DND-41 (cell line): ENCODE measurements at regions not wholly inside any gene's neighbourhood (a gene's known extent, or its start where the extent isn't known, plus 50 kb on each side); places are given as distances from the start of the nearest gene placed in this dataset.

Source experiments
- ATAC-seq: fragments of 200-7000 bp; cut with Tn5 transposase; 3 replicates; pipeline ENCODE4 v1.9.1; 2021; ENCODE audit warnings: low read depth; ENCODE audit not compliant: insufficient read depth
- DNase-seq: peaks from one replicate; pipeline ENCODE4 v3.0.0-alpha.2; 2020
- H2AFZ ChIP-seq: 2 replicates; pipeline ENCODE4 v1.6.0; 2012; ENCODE audit warnings: low read depth, low read length
- H3K27ac ChIP-seq: 2 replicates; pipeline ENCODE4 v1.5.1; 2012; ENCODE audit warnings: low read length, inconsistent platforms
- H3K27me3 ChIP-seq: fragments of 200-600 bp; sonication (generic); 2 replicates; pipeline ENCODE4 v1.6.0; 2012; ENCODE audit warnings: low read length, mild to moderate bottlenecking, inconsistent platforms; ENCODE audit not compliant: insufficient read depth, poor library complexity
- H3K36me3 ChIP-seq: 2 replicates; pipeline ENCODE4 v1.5.1; 2012; ENCODE audit warnings: low read length, inconsistent platforms; ENCODE audit not compliant: insufficient read depth
- H3K4me1 ChIP-seq: 2 replicates; pipeline ENCODE4 v1.5.1; 2012; ENCODE audit warnings: mild to moderate bottlenecking, low read length; ENCODE audit not compliant: insufficient read depth
- H3K4me2 ChIP-seq: 2 replicates; pipeline ENCODE4 v1.6.0; 2012; ENCODE audit warnings: mild to moderate bottlenecking, moderate library complexity, low read length, inconsistent platforms; ENCODE audit not compliant: insufficient read depth
- H3K4me3 ChIP-seq, 2 experiments: fragments of 200-600 bp in 1 of 2; shearing (Covaris generic) in 1 of 2; 2 replicates each; pipeline ENCODE4 v1.5.1; 2012 to 2016; ENCODE audit warnings: inconsistent platforms in 2 of 2, low read length in 2 of 2, mild to moderate bottlenecking in 2 of 2, low read depth in 1 of 2, moderate library complexity in 1 of 2
- H3K79me2 ChIP-seq: 2 replicates; pipeline ENCODE4 v1.6.0; 2012; ENCODE audit warnings: low read length, inconsistent platforms; ENCODE audit not compliant: insufficient read depth
- H3K9ac ChIP-seq: 2 replicates; pipeline ENCODE4 v1.6.0; 2012; ENCODE audit warnings: low read depth, mild to moderate bottlenecking, inconsistent platforms, low read length, moderate library complexity
- H3K9me3 ChIP-seq: 2 replicates; pipeline ENCODE4 v1.5.1; 2012; ENCODE audit warnings: low read length, moderate library complexity, mild to moderate bottlenecking, inconsistent platforms; ENCODE audit not compliant: insufficient read depth, severe bottlenecking
- H4K20me1 ChIP-seq: 2 replicates; pipeline ENCODE4 v1.6.0; 2012; ENCODE audit warnings: low read length; ENCODE audit not compliant: insufficient read depth
- CTCF ChIP-seq: IDR thresholded peaks from 2 replicates; pipeline ENCODE4 v1.5.1; 2012; ENCODE audit warnings: borderline replicate concordance, low read length, moderate library complexity, mild to moderate bottlenecking; ENCODE audit not compliant: poor library complexity, severe bottlenecking; ENCODE audit errors: extremely low read depth
- EZH2 ChIP-seq: IDR thresholded peaks from 3 replicates; pipeline ENCODE4 v1.6.1; 2012; ENCODE audit warnings: borderline replicate concordance, low read depth, mild to moderate bottlenecking, moderate library complexity, low read length, inconsistent platforms; ENCODE audit not compliant: severe bottlenecking

GRCh38 chr12:92503029-92503931 lies 199.5 kb upstream of the PLEKHG7 start:
- Histone ChIP-seq H3K36me3 (no peaks in the 10 kb centered on the region), H3K4me2 (no peak overlapping the region), H3K4me1 (peaks cover 31% of the 10 kb centered on the region), H3K27me3 (no peaks in the 10 kb centered on the region), H3K27ac (no peak overlapping the region), H3K9me3 (no peaks in the 10 kb centered on the region), H4K20me1 (no peaks in the 10 kb centered on the region), H2AFZ (no peak overlapping the region; the same call in 1 of the 2 replicates), H3K4me3 (no peak overlapping the region), H3K79me2 (no peaks in the 10 kb centered on the region), H3K9ac (no peak overlapping the region)
- no peak for ATAC-seq
- TF ChIP-seq EZH2 = no peak
- no peak for TF ChIP-seq CTCF
- no peak for DNase-seq

GRCh38 chr12:92502417-92503028 lies 200.3 kb upstream of the PLEKHG7 start:
- H3K9me3 ChIP-seq = no peaks in the 10 kb centered on the region
- H3K27ac ChIP-seq = no peak overlapping the region
- no peak for DNase-seq
- H3K4me1 ChIP-seq = peaks cover 31% of the 10 kb centered on the region
- no peak overlapping the region for H3K9ac ChIP-seq
- no peak overlapping the region for H3K4me3 ChIP-seq
- H3K27me3 ChIP-seq = no peaks in the 10 kb centered on the region
- H2AFZ ChIP-seq = no peak overlapping the region; the same call in 1 of the 2 replicates
- ATAC-seq = no peak
- H3K79me2 ChIP-seq = no peaks in the 10 kb centered on the region
- H3K36me3 ChIP-seq = no peaks in the 10 kb centered on the region
- TF ChIP-seq CTCF = peak; percentile 22
- TF ChIP-seq EZH2 = no peak
- H4K20me1 ChIP-seq = no peaks in the 10 kb centered on the region
- H3K4me2 ChIP-seq = no peak overlapping the region

GRCh38 chr12:92496790-92497189 lies 206.0 kb upstream of the PLEKHG7 start:
- no peaks in the 10 kb centered on the region for H3K4me1 ChIP-seq
- no peaks in the 10 kb centered on the region for H3K79me2 ChIP-seq
- no peak for DNase-seq
- no peak overlapping the region for H3K4me3 ChIP-seq
- no peak overlapping the region for H3K4me2 ChIP-seq
- peaks cover 1% of the 10 kb centered on the region for H3K9me3 ChIP-seq
- TF ChIP-seq EZH2 (no peak), CTCF (no peak)
- no peaks in the 10 kb centered on the region for H3K36me3 ChIP-seq
- no peaks in the 10 kb centered on the region for H4K20me1 ChIP-seq
- H2AFZ ChIP-seq = no peak overlapping the region
- H3K9ac ChIP-seq = no peak overlapping the region
- no peak overlapping the region for H3K27ac ChIP-seq
- H3K27me3 ChIP-seq = no peaks in the 10 kb centered on the region
- ATAC-seq = no peak
